HG03064 (cell line): ENCODE measurements at regions not wholly inside any gene's neighbourhood (a gene's known extent, or its start where the extent isn't known, plus 50 kb on each side); places are given as distances from the start of the nearest gene placed in this dataset.
"Not testable (repeated sequence)": the region's sequence is repeated elsewhere in the genome, so short reads cannot be mapped to it uniquely, and the experiment has no call there.

Experiments
- ATAC-seq: cut with Tn5 transposase; IDR thresholded peaks from one replicate; pipeline ENCODE4 v1.9.1; 2021; ENCODE audit warnings: low read depth; ENCODE audit not compliant: unreplicated experiment

DNA sequence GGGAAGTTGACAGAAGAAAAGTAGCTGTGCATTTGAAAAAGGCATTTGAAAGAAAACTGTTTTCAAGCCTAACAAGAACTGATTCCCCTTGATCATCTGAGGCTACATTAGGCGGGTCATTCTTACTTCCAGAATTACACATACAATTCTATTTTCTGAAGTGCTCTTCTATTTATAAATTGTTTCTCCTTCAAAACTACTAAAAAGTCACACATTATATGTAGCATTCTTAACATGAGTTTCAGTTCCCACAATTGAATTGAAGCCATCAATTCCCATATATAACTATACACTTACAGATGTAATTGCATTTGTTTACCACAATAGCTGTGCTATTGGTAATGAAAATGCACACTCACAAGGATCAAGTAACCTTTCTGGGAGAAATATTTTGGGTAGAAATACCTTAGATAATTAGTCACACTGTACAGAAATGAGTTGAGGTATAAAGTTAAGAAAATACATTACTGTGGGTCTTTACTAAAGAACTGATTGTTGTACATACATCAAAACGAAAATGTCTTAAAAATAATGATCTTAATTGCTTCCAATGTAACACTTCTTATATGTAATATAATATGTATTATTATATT, 1688.0 kb upstream of the AGA start:
- ATAC-seq, result no peak

DNA sequence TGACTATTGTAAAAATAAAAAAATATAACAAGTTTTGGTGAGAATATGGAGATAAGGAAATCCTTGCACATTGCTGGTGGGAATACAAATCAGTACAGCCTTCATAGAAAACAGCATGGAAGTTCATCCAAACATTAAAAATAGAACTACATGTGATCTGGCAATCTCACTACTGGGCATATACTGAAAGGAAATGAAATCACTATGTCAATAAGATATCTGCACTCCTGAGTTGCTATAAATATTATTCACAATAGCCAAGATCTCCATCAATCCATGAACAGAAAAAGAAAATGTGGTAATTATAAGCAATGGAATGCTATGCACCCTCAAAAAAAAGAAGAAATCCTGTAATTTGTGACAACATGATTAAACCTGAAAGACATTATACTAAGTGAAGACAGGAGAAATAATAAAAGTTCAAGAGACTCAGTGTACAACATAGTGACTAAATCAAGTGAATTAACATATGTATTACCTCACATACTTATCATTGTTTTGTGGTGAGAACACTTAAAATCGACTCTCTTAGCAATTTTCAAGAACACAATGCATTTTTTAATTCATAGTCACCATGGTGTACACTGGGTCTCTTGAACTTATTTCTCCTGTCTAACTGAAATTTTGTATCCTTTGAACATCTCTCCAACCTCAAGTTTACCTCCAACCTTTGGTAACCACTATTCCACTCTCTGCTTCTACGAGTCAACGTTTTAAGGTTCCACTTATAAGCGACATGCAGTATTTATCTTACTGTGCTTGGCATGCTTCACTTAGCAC, 1703.7 kb upstream of the AGA start:
- no peak for ATAC-seq

DNA sequence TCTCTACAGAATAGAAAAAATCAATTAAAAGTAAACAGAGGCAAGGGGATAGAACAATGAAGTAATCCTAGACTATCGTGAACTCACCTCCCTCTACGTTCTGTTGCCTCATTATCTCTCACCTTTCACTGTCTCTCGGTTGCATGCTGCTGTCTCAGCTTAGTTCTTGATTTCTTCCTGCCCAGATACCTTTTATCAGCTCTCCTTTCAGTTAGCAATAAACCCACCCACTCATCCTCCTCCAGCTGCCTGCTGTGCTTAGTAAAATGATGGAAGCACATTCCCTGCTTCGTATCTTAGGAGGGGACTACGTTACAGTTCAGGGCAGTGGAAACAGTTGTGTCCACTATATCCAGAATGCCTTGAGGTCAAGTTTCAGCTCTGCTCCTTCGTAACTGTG, 1709.5 kb upstream of the AGA start:
- no peak for ATAC-seq

DNA sequence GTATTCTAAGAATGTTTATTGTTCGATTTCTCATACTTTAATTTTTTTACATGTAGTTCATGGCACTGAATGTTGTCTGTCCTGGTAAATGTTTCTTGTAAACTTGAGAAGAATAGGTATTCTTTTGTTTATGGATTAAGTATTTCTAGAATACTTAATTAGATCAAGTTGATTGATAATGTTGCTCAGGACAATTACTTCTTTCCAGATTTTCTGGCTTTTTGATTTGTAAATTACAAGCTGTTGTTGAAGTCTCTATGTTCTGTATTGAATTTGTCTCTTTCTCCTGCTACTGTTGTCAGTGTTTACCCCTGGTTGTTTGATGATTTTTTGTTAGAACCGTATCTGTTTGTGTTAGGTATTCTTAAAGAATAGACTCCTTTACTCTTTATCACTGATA, 1720.9 kb upstream of the AGA start:
- ATAC-seq, result no peak

DNA sequence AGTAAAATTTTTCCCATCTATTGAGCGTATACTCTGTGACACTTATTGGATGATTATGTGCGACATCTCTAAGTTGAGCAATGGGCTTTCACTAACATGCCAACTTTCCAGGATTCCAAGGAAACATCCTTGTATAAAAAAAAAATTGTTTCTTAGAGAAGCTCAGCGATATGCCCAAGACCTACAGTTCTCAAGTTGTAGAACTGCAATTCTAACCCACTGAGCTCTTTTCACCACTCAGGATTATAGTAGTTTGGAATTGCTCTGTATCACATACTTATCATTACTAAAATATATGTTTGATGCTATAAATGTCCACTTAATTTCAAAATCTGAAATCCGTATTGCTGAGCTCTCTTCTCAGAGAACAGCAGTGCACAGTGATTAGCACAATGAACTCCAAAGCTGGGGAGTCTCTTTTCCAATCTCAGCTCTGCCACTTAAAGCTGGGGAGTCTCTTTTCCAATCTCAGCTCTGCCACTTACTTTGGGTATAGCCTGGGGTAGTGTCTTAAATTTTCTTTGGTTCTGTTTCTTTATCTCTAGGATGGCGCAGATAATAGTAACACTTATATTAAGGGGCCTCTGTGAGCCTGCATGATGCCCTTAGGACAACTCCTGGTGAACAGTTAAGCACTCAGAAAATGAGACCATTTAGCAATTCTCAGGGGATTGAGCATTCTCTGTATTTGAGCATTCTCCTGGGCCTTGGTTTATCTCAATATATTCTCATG, 1722.2 kb upstream of the AGA start:
- ATAC-seq, result no peak

DNA sequence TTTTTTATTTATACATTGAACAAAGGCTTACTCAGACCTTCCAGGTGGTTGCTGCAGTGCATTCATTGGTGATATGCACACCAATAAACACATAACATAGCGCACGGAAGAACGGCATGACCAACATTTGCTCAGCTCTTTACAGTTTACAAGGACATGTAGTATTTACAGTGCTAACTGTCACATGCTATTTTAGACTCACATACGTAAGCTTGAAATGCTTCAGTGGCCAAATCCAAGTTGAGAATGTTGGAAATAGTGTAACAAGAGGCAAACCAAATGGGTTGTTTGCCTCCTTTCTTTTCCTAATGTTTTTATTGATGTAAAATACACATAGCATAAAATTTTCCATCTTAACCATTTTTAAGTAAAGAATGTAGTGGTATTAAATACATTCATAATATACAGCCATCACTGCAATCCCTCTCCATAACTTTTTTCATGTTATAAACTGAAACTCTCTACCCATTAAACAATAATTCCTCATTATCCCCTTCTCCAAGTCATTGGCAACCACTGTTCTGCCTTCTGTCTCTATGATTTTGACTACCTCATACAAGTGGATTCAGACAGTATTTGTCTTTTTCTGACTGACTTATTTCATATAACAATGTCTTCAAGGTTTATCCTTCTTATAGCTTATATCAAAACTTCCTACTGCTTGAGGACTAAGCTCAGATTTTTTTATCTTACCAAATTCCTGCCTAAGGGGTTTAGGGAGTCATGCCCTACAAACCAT, 1722.9 kb upstream of the AGA start:
- no peak for ATAC-seq

DNA sequence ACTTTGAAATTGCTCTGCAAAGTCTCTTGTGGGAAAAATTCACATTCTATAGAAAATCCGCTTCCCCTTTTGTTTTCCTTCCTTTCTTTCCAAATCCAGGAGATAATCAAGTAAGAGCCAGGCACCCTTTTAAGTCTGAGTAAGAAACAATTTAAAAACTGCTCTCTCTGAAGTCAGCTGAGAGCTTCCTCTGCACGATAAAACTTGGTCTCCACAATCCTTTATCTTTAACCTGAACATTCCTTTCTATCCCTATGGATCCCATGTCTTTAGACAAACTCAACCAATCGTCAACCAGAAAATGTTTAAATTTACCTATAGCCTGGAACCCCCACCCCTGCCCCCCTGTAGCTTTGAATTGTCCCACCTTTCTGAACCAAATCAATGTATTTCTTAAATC, 1723.6 kb upstream of the AGA start:
- no peak for ATAC-seq

DNA sequence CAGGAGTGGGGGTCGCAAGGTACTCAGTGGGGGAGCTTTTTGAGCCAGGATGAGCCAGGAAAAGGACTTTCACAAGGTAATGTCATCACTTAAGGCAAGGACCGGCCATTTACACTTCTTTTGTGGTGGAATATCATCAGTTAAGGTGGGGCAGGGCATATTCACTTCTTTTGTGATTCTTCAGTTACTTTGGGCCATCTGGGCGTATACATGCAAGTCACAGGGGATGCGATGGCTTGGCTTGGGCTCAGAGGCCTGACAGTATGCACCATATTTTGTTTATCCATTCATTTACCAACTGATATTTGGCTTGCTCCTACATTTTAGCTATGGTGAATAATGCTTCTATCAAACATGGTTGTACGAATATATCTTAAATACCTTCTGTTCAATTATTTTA, 1728.1 kb upstream of the AGA start:
- ATAC-seq, result not testable (repeated sequence)

DNA sequence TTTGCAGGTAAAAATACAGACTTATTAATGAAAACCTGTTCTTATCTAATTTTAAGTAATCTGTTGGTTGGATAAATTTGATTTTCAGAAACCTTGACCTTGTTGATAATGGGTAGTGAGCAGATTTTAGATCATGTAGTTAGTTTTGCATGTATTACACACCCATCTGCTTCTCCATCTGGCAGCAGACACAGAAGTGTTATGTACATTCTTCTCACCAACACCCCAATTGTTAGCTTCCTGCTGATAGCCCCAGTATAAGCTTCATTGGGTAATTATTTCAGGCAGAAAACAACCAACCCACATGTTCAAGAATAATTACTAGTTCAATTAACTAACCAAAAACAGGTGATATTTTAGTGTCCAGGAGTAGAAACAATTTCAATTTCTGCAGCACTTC, 1740.5 kb upstream of the AGA start:
- no peak for ATAC-seq

DNA sequence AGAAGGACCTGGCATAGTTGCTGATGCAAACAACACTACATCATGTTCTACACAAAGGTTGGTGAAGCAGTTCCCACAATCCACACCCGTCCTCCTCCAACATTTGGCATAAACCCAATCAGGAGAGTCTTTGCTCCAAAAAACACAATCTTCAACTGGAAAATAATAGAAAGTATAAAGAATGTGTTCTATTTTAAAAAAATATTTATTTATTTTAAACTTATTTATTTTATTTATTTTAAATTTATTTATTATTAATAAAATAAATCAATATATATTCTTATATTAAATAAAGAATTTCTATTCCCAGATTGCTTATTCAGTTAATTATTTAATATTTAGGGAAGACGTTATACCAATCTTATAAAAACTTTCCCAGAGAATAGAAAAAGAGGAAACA, 1753.7 kb upstream of the AGA start:
- no peak for ATAC-seq

DNA sequence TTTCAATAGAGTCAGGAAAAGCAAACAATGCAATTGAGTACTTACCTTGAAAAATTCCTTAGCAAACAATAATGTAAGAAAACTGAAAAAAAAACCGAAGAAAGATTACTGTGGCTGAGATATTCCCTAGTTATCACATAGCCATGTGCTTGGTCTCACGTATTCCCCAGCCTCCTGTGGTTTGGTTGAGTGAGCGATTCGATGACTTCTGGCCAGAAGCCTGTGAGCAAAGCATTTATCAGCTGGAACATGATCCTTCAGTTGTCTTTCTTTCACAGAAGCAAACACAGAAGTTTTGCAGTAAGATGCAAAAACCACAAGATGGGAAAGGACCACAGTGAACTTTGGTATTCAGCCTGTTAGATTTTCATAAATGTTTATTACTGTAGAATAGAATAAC, 1754.3 kb upstream of the AGA start:
- no peak for ATAC-seq

DNA sequence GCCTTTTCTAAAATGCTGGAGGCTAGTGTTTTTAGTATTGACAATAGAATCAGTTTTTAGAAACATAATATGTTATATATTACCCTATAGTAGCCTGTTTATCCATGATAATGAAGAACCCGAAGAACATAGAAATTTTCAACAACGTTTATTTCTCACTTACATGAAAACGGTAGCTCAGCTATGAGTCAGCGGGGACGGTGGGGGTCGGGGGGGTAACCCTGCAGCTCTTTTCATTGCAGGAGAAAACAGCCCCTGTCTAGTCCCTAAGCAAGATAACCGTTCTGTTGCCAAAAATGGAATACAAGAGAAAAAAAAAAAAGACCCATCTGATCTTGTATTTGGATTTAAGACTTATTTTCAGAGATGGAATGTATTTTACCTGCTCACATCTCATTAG, 1758.4 kb upstream of the AGA start:
- no peak for ATAC-seq

DNA sequence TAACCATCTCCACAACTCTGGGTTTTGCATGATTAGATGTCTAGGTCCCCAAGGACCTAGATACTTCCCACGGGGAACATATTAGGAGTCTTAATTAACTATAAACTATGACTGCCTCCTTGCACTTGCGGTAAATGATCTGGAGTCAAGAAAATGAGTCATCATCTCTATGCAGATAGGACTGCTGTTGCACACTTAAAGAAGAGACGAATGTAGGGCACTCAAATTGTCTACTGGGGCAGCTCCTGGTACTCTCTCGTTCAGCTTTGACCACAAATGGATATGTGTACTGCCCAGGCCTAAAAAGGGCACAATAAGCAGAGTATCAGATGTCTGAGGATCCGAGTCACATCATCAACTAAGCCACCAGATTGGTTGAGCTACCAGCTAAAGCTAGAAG, 1783.4 kb upstream of the AGA start:
- ATAC-seq, result no peak

DNA sequence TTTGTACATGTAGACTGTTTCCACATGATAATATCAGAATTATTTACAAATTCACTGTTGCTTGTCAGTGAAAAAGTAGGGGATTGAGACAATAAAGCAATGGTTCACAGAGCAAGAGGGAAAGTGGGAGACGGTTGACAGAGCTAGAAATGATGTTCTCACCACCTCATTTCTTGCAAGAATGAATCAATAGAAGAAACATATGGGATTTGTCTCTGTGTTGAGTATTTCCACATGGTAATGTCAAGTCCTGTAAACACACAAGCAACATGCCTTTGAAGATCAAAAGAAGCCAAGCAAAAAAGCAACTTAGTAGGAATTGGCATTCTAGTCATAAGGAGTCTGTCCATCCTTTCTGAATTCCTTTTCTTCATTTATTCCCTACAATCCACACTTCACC, 1806.6 kb upstream of the AGA start:
- no peak for ATAC-seq

DNA sequence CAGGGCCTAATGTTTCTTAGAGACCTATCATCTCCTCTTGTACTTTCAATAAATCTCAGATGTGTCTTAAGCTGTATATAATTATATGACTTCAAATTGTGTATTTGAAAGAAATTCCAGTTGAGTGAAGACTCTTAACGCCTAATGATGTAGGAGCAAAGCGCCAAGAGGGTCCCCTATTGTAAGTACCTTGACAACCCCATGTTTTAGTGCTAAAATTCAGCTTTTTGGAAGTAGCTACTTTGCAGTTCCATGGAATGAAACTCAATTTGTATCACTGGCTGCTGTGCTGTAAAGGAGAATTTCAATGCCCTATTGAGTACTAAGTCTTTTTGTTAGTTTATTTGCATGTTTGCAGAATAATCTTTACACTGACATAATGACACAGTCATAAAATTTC, 1826.6 kb upstream of the AGA start:
- ATAC-seq, result no peak

DNA sequence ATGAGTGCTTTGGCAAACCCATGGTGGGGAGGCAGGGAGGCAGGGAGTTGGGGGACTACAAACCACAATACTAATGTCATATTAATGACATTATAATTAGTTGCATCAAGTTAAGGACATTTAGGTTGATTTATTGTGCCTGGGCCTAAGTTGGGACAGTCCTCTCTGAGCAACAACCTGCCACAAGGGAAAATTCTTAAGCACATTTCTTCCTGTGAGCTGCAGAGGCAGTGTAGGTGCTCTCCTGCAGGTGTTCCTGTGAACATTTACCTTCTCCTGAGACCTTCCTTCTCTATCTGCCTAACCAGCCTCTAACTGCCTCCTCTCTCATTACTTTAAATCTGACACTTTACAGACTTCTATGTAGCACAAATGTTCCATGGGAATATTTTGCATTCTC, 1830.0 kb upstream of the AGA start:
- no peak for ATAC-seq

DNA sequence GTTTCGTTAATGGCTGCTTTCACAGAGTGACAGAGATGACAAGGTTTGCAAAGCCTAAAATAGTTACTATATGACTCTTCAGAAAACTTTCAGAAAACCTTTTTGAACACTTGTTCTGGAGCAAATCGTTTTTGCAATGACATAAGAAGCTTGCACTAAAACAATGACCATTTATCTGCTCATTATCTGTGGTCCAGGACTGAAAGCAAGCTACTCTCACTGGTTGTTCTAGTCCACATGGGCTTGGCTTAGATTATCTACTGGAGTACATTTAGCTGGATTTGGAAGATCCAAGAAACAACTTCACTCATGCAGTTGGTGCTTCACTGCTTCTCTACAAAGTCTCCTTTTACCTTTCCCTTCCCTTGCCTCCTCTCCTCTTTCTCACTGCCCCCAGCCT, 1836.4 kb upstream of the AGA start:
- no peak for ATAC-seq

DNA sequence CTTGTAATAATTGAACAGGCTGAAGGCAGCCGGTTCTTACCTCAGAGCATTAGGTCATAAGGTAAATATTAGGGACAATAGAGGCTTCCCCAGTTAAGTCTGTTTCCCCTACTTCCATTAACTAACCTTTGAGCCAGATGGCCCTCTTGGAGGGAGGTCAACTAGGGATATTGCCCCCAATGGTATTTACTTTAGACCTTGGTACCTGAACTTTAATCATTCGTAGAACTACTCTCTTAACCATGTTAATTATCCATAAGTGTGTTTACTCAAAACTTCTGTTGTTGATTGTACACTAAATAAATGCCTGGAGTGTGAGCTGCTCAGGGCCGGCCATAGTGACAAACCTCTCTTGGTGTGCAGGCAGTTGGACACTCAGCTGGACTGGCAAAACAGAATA, 1843.5 kb upstream of the AGA start:
- ATAC-seq, result no peak

DNA sequence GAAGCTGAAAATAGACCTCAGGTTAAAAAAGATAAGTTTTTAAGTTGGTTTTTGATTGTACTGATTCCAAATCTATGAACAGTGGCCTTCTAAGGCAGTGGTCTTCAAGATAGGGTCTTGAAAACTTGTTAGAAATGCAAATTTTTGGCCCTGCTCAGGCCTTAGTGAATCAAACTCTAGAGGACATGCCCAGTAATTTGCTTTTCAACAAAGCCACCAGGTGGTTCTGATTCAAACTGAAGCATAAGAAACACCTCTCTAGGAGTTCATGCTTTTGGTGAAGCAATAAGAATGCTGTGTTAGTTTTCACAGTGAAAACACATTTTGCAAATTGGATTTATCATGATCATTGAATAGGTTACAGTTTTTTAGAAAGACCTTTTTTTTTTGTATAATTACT, 1849.4 kb upstream of the AGA start:
- no peak for ATAC-seq

DNA sequence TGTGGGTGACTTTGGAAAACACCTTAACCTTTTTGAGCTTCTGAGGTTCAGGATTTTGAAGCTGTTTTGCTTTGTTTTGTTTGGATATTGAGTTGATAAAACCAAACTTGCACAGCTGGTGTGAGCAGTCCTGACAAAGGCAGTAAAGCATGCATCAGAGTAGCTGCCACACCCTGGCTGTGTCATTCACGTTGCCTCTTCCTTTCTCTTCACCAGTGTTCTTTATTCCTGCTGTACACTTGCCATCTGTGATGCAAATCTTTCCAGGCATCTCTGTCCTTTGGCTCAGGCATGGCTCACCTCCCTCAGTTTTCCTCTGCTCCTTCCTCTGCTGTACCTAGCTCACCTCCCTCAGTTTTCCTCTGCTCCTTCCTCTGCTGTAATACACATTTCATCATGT, 1850.2 kb upstream of the AGA start:
- no peak for ATAC-seq
